ENCODE measurements at regions not wholly inside any gene's neighbourhood (a gene's known extent, or its start where the extent isn't known, plus 50 kb on each side); places are given as distances from the start of the nearest gene placed in this dataset.

DNA sequence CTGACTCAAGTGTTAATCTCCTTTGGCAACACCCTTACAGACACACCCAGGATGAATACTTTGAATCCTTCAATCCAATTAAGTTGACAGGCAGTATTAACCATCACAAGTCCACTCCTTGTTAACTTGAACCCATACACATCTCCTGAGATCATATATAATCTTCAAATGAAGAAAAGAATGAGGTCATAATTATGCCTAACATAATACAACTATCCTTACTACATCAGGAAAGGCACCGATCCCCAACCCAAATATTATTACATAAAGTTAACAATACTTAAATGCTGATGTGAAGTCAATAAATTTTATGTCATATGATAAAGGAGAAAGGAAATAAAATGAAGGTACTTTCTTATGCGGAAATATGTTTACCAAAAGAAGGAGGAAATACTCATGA, 649.9 kb downstream of the KCNJ2 start:
- no peaks in the 10 kb centered on the region for H3K23me2 ChIP-seq (ENCODE audit: low read depth, low read length)
- CTCF ChIA-PET (ENCODE audit: partially characterized antibody): no interaction called here
- no peak overlapping the region for H2BK120ac ChIP-seq (replicated peaks; ENCODE audit: low read depth, low read length)
- no peak overlapping the region for H2AK5ac ChIP-seq (ENCODE audit: low read depth, low read length)
- no peaks in the 10 kb centered on the region for H4K20me1 ChIP-seq (replicated peaks in 1 of 2; ENCODE audit: control insufficient read depth in 1 of 2, insufficient read depth in 2 of 2, low read length in 2 of 2)
- H3K56ac ChIP-seq (replicated peaks; ENCODE audit: insufficient read length, low read depth, low read length): no peak overlapping the region
- H3K27me3 ChIP-seq (replicated peaks in 1 of 4; ENCODE audit: control insufficient read depth in 3 of 4, extremely low read depth in 1 of 4, insufficient read depth in 3 of 4, low read length in 3 of 4): no peaks in the 10 kb centered on the region
- no peaks in the 10 kb centered on the region for H3K4me1 ChIP-seq (replicated peaks in 1 of 4; ENCODE audit: control insufficient read depth in 3 of 4, insufficient read depth in 4 of 4, low read length in 3 of 4)
- H3K79me1 ChIP-seq (ENCODE audit: low read depth, low read length): no peaks in the 10 kb centered on the region
- no peak overlapping the region for H2AFZ ChIP-seq (ENCODE audit: low read length)
- TF ChIP-seq JUN (IDR thresholded peaks at IDR 0.05; ENCODE audit: low read depth, low read length) (no peak), MAFK (IDR thresholded peaks at IDR 0.05; ENCODE audit: low read depth, low read length) (no peak), PHF8 (conservative IDR thresholded peaks at IDR 0.05; ENCODE audit: low read depth, low read length) (no peak), CTBP2 (IDR thresholded peaks at IDR 0.05; ENCODE audit: borderline replicate concordance, insufficient read depth, insufficient read length, low read length) (no peak), SP1 (IDR thresholded peaks at IDR 0.05; ENCODE audit: low read depth, low read length) (no peak), SUZ12 (IDR thresholded peaks at IDR 0.05; ENCODE audit: low read length) (no peak), CBX5 (IDR thresholded peaks at IDR 0.05; ENCODE audit: low read depth, low read length) (no peak)
- no peak overlapping the region for H4K8ac ChIP-seq (ENCODE audit: extremely low read depth, insufficient read depth, low read length)
- no peak overlapping the region for H3K9ac ChIP-seq (replicated peaks in 1 of 4; ENCODE audit: extremely low read depth in 1 of 4, low read depth in 3 of 4, low read length in 3 of 4)
- H3K4me2 ChIP-seq (ENCODE audit: insufficient read depth in 1 of 2, low read depth in 2 of 2, low read length in 2 of 2): no peak overlapping the region
- H3K18ac ChIP-seq (ENCODE audit: extremely low read depth, low read length): no peak overlapping the region
- H3K36me3 ChIP-seq (ENCODE audit: control insufficient read depth in 2 of 4, insufficient read depth in 4 of 4, low read length in 3 of 4): no peaks in the 10 kb centered on the region
- H3K23ac ChIP-seq (ENCODE audit: insufficient read length): no peak overlapping the region
- H3K79me2 ChIP-seq (ENCODE audit: control insufficient read depth in 1 of 2, insufficient read depth in 2 of 2, low read length in 2 of 2): no peaks in the 10 kb centered on the region
- H3K27ac ChIP-seq (ENCODE audit: low read depth, low read length): no peak overlapping the region
- H3K9me3 ChIP-seq (ENCODE audit: insufficient read depth in 2 of 2, low read depth in 1 of 2, low read length in 1 of 2): no peaks in the 10 kb centered on the region; a peak in 1 of 4 replicates
- no peak overlapping the region for H3K4ac ChIP-seq (replicated peaks; ENCODE audit: insufficient read length, low read depth, low read length)
- H2BK15ac ChIP-seq (ENCODE audit: low read length): no peak overlapping the region
- H3K4me3 ChIP-seq (ENCODE audit: extremely low read depth in 1 of 4, insufficient read depth in 2 of 4, low read depth in 3 of 4, low read length in 4 of 4): no peak overlapping the region
- FAIRE-seq (no peak), DNase-seq (ENCODE audit: low read depth in 1 of 2, low spot score in 2 of 2) (no peak)
- H4K91ac ChIP-seq (replicated peaks; ENCODE audit: insufficient read length, low read length): no peak overlapping the region
- no peak overlapping the region for H2BK20ac ChIP-seq (ENCODE audit: low read length)
- no peak overlapping the region for H2BK5ac ChIP-seq (ENCODE audit: low read depth, low read length)
- H4K5ac ChIP-seq (ENCODE audit: insufficient read length, low read depth, low read length): no peak overlapping the region
- H2BK12ac ChIP-seq (ENCODE audit: low read depth, low read length): no peak overlapping the region
- H3K14ac ChIP-seq (ENCODE audit: insufficient read length): no peak overlapping the region
- 77% methylated on average over 2 of the region's 2 CpGs; no CpG with 5 or more reads in 1 of the 2 experiments for WGBS, 2 experiments (ENCODE audit: extremely low coverage in 1 of 2, insufficient coverage in 1 of 2, insufficient read length in 1 of 2, insufficient replicate concordance in 2 of 2, low coverage in 1 of 2, low lambda C conversion rate in 2 of 2, missing lambda C conversion rate in 1 of 2)
- POLR2A ChIA-PET (ENCODE audit: partially characterized antibody): no interaction called here
